Epithelial cell of esophagus (primary cell): ENCODE measurements at regions not wholly inside any gene's neighbourhood (a gene's known extent, or its start where the extent isn't known, plus 50 kb on each side); places are given as distances from the start of the nearest gene placed in this dataset.

Source experiments
- DNase-seq: peaks from one replicate; pipeline ENCODE4 v3.0.0; 2010; ENCODE audit warnings: low read depth
- H3K4me3 ChIP-seq: 2 replicates; pipeline ENCODE4 v1.5.1; 2011; ENCODE audit warnings: mild to moderate bottlenecking, low read length, control low read depth
- TF ChIP-seq, protein P1 (sequence below): IDR thresholded peaks from 2 replicates; pipeline ENCODE4 v1.5.1; 2011; ENCODE audit warnings: low read depth, mild to moderate bottlenecking, low read length, control low read depth, inconsistent platforms; ENCODE audit not compliant: insufficient read depth; ENCODE audit errors: missing control alignments

DNA sequence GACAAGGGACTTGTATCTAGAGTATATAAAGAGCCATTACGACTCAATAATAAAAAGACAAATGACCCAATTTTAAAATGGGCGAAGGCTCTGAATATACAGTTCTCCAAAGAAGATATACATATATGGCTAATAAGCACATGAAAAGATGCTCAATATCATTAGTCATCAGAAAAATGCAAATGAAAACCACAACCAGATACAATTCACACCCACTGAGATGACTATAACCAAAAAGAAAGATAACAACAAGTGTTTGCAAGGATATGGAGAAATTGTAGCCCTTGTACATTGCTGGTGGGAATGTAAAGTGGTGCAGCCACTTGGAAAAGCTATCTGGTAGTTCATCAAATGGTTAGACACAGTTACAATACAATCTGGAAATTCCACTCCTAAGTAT, 96.3 kb downstream of the TRIM29 start:
- H3K4me3 ChIP-seq, result no peak overlapping the region
- no peak for DNase-seq
- TF ChIP-seq, protein P1, sequence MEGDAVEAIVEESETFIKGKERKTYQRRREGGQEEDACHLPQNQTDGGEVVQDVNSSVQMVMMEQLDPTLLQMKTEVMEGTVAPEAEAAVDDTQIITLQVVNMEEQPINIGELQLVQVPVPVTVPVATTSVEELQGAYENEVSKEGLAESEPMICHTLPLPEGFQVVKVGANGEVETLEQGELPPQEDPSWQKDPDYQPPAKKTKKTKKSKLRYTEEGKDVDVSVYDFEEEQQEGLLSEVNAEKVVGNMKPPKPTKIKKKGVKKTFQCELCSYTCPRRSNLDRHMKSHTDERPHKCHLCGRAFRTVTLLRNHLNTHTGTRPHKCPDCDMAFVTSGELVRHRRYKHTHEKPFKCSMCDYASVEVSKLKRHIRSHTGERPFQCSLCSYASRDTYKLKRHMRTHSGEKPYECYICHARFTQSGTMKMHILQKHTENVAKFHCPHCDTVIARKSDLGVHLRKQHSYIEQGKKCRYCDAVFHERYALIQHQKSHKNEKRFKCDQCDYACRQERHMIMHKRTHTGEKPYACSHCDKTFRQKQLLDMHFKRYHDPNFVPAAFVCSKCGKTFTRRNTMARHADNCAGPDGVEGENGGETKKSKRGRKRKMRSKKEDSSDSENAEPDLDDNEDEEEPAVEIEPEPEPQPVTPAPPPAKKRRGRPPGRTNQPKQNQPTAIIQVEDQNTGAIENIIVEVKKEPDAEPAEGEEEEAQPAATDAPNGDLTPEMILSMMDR, result no peak

DNA sequence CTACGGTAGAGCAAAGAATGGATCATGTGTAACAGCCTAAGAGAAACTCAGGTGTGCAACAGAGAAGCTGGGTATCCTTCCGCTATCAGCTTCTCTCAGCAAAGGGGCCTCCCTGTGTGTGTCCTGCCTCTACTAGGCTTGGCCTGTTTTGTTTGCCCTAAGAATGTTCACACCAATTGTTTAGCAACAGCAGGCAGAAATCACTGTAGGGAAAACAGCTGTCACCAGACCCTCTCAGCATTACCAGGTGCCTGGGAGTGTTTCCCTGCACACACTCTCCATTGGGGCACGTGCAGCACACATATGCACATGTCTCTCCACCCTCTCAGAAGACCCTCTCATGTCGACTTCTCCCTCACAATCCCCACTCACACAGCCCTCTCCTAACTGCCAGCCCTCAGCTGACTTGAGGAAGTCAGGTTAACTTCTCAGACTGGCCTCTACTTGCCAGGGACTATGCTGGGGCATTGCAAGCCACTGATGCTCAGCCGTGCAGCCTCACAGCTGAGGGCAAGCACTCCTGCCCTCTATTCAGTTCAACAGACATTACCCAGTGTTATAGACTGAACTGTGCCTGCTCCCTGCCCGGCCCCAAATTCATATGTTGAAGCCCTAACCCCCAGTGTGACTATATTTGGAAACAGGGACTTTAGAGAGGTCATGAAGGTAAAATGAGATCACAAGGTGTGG, 97.6 kb downstream of the TRIM29 start:
- DNase-seq, result no peak
- TF ChIP-seq, protein P1, result no peak
- H3K4me3 ChIP-seq, result no peak overlapping the region

DNA sequence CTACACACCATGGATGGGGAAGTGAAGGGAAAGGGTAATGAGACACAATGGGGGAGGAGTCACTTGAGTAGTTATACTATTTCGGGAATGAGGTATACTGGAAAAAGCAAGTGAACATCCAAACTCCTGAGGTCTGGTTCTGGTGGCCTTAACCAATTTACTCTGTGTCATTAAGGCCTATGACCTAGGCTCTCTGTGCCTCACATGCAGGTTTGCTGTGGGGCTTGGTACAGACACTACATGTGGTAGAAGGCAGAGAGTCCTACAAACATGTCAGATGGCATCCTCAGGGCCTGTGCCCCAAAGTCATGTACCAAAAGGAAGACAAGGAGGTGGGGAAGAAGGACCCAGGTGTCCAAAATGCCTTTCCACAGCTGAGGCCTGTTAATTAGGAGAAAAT, 98.9 kb downstream of the TRIM29 start:
- no peak overlapping the region for H3K4me3 ChIP-seq
- TF ChIP-seq, protein P1, result no peak
- no peak for DNase-seq

DNA sequence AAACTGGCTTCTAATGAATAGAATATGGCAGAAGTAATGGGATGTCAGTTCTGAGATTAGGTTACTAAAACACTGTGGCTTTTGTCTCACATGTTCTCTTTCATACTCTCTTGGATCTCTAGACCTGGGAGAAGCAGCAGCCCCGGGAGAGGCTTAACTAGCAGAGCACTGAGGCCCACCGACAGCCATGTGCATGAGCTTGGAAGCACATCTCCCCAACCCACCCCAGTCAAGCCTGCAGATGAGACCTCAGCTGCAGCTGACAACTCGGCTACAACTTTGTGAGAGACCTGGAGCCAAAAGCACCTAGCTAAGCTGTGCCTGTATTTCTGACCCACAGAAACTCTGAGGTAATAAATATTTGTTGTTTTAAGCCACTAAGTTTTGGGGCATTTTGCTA, 100.8 kb downstream of the TRIM29 start:
- TF ChIP-seq, protein P1, result no peak
- no peak for DNase-seq
- no peak overlapping the region for H3K4me3 ChIP-seq

DNA sequence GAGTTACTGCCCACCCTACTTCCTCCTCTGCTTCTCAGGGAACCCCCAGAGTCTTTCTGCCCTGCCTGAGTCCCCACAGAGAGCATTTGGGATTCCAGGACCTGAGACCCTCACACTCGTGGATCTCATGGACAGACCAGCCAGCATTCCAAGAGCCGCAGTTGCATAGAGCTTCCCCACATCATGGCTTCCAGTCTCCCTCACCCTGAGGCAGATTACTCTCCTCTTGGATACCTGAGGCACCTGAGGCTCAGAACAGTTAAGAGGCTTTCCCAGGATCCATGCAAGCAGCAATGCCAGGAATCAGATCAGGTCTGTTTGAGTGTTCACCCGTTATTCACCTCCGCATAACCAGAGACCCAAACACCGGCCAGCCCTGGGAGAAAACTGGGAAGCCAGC, 102.2 kb downstream of the TRIM29 start:
- DNase-seq, result no peak
- TF ChIP-seq, protein P1, result no peak
- H3K4me3 ChIP-seq, result no peak overlapping the region

DNA sequence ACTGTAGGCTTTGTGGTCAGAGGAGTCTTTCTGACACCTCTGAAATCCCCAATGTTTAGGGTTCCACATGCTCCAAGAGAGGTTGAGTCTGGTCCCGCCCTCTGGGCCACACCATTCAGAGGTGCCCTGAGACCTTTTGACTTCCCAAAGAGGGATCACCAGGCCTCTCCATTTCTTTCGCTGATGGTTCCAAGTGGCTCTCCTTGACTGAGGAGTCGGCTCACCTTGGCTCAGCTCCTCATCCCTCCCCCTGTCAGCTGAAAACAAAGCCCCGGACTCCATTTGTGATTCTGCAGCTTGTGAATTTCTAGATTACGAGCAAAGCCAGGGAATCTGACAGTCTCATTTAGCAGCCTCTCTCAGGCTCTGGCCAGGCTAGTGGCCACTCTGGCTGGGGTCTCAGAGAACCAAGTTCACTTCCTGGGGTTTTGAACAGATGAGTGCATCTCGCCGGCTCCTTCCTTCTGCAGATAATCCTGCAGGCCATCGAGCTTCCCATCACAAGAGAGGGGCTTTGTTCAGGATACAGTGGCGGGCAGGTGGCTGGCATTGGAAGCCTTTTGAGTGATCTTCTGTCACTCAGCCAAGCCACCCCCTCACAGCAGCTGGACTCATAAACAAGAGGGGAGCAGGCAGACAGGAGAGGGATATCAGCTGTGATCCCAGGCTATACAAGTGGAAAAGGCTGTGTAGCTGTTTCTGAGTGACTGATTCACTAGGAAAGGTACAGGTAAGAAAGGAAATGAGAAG, 102.9 kb downstream of the TRIM29 start:
- H3K4me3 ChIP-seq, result no peak overlapping the region
- no peak for DNase-seq
- TF ChIP-seq, protein P1, result no peak
